ENCODE measurements at regions not wholly inside any gene's neighbourhood (a gene's known extent, or its start where the extent isn't known, plus 50 kb on each side); places are given as distances from the start of the nearest gene placed in this dataset.

GRCh38 chr18:71471963-71472725, 1072.0 kb downstream of the CBLN2 start:
- Histone ChIP-seq H3K27ac (ENCODE audit: low read depth, low read length) (no peak overlapping the region), H3K27me3 (ENCODE audit: control insufficient read depth, insufficient read depth, low read length) (no peaks in the 10 kb centered on the region), H3K36me3 (ENCODE audit: control insufficient read depth, insufficient read depth, low read length) (no peaks in the 10 kb centered on the region), H3K4me3 (ENCODE audit: low read length) (no peak overlapping the region), H3K9ac (ENCODE audit: low read length) (no peak overlapping the region), H3K4me1 (ENCODE audit: control insufficient read depth, insufficient read depth, low read length) (no peaks in the 10 kb centered on the region)

DNA sequence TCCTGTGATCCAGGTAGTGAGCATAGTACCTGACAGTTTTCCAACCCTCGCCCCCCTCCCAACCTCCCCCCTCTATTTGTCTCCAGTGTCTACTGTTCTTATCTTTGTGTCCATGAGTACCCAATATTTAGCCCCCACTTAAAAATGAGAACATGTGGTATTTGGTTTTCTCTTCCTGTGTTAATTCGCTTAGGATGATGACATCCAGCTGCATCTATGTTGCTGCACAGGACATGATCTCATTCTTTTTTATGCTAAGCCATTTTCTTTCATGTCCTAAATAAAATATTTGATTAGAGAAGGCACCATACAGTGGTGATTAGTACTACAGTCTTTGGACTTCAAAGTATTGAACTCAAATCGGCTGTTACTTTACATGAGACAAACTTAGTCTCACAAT, 1087.9 kb downstream of the CBLN2 start:
- no peaks in the 10 kb centered on the region for H3K4me1 ChIP-seq (ENCODE audit: control insufficient read depth, insufficient read depth, low read length)
- no peak overlapping the region for H3K4me3 ChIP-seq (ENCODE audit: low read length)
- no peak overlapping the region for H3K27ac ChIP-seq (ENCODE audit: low read depth, low read length)
- no peak overlapping the region for H3K9ac ChIP-seq (ENCODE audit: low read length)
- no peaks in the 10 kb centered on the region for H3K36me3 ChIP-seq (ENCODE audit: control insufficient read depth, insufficient read depth, low read length)
- no peaks in the 10 kb centered on the region for H3K27me3 ChIP-seq (ENCODE audit: control insufficient read depth, insufficient read depth, low read length)

- H3K36me3 ChIP-seq (ENCODE audit: control insufficient read depth, insufficient read depth, low read length), result no peaks in the 10 kb centered on the region
- H3K27me3 ChIP-seq (ENCODE audit: control insufficient read depth, insufficient read depth, low read length), result no peaks in the 10 kb centered on the region
- H3K9ac ChIP-seq (ENCODE audit: low read length), result no peak overlapping the region
- H3K4me1 ChIP-seq (ENCODE audit: control insufficient read depth, insufficient read depth, low read length), result no peaks in the 10 kb centered on the region
- no peak overlapping the region for H3K4me3 ChIP-seq (ENCODE audit: low read length)
- H3K27ac ChIP-seq (ENCODE audit: low read depth, low read length), result no peak overlapping the region
Measured at GRCh38 chr18:71450257-71450656, 1093.9 kb downstream of the CBLN2 start.

DNA sequence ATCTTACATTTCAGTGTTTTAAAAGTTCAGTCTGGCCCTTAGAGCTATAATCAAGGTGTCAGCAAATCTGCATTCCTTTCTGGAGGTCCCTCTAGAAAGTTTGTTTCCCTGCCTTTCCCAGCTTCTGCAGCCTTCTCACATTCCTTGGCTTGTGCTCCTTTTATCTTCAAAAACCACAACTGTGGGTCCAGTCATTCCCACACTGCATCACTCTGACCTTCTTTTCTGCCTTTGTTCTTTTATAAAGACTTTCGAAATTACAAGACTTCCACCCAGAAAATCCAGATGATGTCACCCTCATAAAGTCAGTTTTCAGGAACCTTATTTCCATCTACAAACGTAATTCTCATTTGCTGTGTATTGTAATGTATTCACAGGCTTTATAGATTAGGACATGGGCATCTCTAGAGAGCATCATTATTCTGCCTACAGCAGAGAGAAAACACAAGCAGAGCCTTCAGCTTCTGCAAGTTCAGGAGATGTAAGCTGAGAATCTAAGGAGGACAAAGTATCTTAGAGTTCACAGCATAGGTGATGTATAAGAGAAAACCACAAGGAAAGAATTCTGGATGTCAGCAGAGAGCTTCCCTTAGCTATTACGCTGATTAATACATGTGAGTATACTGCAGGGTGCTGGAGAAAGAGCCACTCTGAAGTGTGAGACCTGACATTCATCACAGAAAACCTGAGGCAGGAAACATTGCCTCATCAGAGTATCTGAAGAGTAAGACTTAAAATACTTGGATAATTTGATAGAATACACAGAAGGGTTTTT, 1100.2 kb downstream of the CBLN2 start:
- Histone ChIP-seq H3K36me3 (ENCODE audit: control insufficient read depth, insufficient read depth, low read length) (no peaks in the 10 kb centered on the region), H3K9ac (ENCODE audit: low read length) (no peak overlapping the region), H3K27me3 (ENCODE audit: control insufficient read depth, insufficient read depth, low read length) (no peaks in the 10 kb centered on the region), H3K27ac (ENCODE audit: low read depth, low read length) (no peak overlapping the region), H3K4me1 (ENCODE audit: control insufficient read depth, insufficient read depth, low read length) (no peaks in the 10 kb centered on the region), H3K4me3 (ENCODE audit: low read length) (no peak overlapping the region)

DNA sequence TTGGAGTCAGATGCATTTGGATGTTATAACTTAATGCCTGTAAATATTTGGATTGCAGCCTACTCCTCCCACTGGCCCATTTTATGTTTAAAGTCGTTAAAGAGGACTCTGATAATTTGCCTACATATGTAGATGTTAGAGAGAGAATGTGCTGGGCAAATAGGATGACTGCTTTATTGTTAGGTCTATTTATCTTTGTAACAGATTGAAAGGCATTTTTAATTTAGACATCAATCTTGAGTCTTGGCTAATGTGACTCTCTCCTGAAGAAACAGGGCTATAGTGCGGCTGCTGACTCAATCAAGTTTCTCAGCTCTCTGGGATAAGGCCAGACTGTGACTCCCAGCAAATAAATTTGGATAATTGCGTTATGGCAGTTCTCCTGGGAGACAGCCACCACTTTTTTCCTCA, 1101.4 kb downstream of the CBLN2 start:
- Histone ChIP-seq H3K27me3 (ENCODE audit: control insufficient read depth, insufficient read depth, low read length) (no peaks in the 10 kb centered on the region), H3K4me1 (ENCODE audit: control insufficient read depth, insufficient read depth, low read length) (no peaks in the 10 kb centered on the region), H3K36me3 (ENCODE audit: control insufficient read depth, insufficient read depth, low read length) (no peaks in the 10 kb centered on the region), H3K9ac (ENCODE audit: low read length) (no peak overlapping the region), H3K27ac (ENCODE audit: low read depth, low read length) (no peak overlapping the region), H3K4me3 (ENCODE audit: low read length) (no peak overlapping the region)

GRCh38 chr18:71441156-71441555, 1103.0 kb downstream of the CBLN2 start:
- Histone ChIP-seq H3K4me3 (ENCODE audit: low read length) (no peak overlapping the region), H3K27me3 (ENCODE audit: control insufficient read depth, insufficient read depth, low read length) (no peaks in the 10 kb centered on the region), H3K9ac (ENCODE audit: low read length) (no peak overlapping the region), H3K4me1 (ENCODE audit: control insufficient read depth, insufficient read depth, low read length) (no peaks in the 10 kb centered on the region), H3K36me3 (ENCODE audit: control insufficient read depth, insufficient read depth, low read length) (no peaks in the 10 kb centered on the region), H3K27ac (ENCODE audit: low read depth, low read length) (no peak overlapping the region)

DNA sequence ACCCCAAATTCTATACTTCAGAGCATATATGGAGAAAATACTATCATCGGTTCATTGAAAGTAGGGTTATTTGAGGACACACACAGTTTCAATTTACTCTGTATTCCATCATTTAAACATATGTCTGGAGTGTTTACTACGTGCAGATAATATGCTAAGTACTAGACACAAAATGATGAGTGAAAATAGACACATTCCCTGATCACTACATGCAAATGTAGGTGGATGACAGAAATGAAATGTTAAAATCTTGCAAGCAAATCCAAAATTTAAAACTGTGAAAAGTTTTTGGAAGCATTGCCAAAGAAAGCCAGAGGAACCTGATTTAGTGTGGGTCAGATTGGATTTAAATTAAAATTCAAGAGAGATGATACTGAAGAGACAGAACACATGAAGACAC, 1106.6 kb downstream of the CBLN2 start:
- Histone ChIP-seq H3K4me3 (ENCODE audit: low read length) (no peak overlapping the region), H3K27ac (ENCODE audit: low read depth, low read length) (no peak overlapping the region), H3K9ac (ENCODE audit: low read length) (no peak overlapping the region), H3K4me1 (ENCODE audit: control insufficient read depth, insufficient read depth, low read length) (no peaks in the 10 kb centered on the region), H3K36me3 (ENCODE audit: control insufficient read depth, insufficient read depth, low read length) (no peaks in the 10 kb centered on the region), H3K27me3 (ENCODE audit: control insufficient read depth, insufficient read depth, low read length) (no peaks in the 10 kb centered on the region)

DNA sequence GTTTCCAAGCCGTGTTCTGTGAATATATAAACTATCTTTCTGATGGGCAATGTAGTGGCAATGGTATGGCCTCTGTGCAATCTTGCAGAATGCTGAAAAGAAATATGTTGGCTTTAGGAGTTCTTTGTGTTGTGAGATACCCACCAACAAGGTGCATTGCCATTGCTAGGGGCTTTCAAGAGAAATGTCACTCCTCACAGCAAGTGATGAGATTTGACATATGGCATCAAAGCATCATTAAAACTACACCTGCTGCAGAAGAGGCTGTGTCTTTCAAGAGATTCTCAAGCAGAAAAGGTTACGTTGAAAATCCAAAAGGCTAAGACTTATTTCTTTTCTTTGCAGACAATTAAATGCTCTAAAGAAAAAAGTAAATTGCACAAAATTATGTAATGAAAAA, 1110.8 kb downstream of the CBLN2 start:
- Histone ChIP-seq H3K4me1 (ENCODE audit: control insufficient read depth, insufficient read depth, low read length) (no peaks in the 10 kb centered on the region), H3K36me3 (ENCODE audit: control insufficient read depth, insufficient read depth, low read length) (no peaks in the 10 kb centered on the region), H3K27me3 (ENCODE audit: control insufficient read depth, insufficient read depth, low read length) (no peaks in the 10 kb centered on the region), H3K9ac (ENCODE audit: low read length) (no peak overlapping the region), H3K27ac (ENCODE audit: low read depth, low read length) (no peak overlapping the region), H3K4me3 (ENCODE audit: low read length) (no peak overlapping the region)

DNA sequence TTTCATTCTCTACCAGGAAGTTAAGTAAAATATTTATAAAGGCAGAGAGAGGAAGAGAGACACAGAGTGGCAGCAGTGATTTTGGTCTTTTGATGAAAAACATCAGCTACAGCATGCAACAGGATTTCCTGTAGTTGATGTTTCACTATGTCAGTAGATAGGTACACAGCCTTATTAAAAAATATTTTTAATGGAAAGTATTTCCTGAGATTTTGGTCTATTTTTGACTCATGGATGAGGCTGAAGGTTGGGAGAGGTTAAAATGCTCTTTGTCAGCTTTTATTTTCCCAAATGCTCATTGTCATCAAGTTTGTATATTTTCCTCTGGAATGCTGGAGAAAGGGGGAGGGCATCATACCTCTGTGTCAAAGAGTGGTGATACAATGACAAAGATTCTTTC, 1112.5 kb downstream of the CBLN2 start:
- no peak overlapping the region for H3K9ac ChIP-seq (ENCODE audit: low read length)
- H3K36me3 ChIP-seq (ENCODE audit: control insufficient read depth, insufficient read depth, low read length), result no peaks in the 10 kb centered on the region
- no peak overlapping the region for H3K27ac ChIP-seq (ENCODE audit: low read depth, low read length)
- no peaks in the 10 kb centered on the region for H3K27me3 ChIP-seq (ENCODE audit: control insufficient read depth, insufficient read depth, low read length)
- H3K4me3 ChIP-seq (ENCODE audit: low read length), result no peak overlapping the region
- H3K4me1 ChIP-seq (ENCODE audit: control insufficient read depth, insufficient read depth, low read length), result no peaks in the 10 kb centered on the region

DNA sequence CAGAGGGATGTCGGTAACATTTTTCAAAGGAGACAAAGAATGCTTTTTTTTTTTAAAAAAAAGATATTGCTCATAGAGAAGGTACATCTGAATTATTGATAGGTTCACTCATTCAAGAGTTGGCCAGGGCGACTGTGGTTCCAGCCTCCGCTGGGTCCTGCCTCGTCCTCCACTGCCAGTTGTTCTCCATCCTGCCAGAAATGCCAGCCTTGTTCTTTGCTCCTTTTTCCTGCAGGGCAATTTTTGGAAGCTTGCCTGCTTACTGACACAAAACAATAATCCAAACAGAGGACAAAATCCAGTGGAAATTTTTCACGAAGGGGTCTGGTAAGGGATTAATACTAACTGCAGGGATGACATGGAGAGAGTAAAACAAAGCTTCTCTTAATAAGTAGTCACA, 1113.0 kb downstream of the CBLN2 start:
- no peak overlapping the region for H3K27ac ChIP-seq (ENCODE audit: low read depth, low read length)
- H3K36me3 ChIP-seq (ENCODE audit: control insufficient read depth, insufficient read depth, low read length), result no peaks in the 10 kb centered on the region
- H3K9ac ChIP-seq (ENCODE audit: low read length), result no peak overlapping the region
- H3K4me1 ChIP-seq (ENCODE audit: control insufficient read depth, insufficient read depth, low read length), result no peaks in the 10 kb centered on the region
- no peaks in the 10 kb centered on the region for H3K27me3 ChIP-seq (ENCODE audit: control insufficient read depth, insufficient read depth, low read length)
- no peak overlapping the region for H3K4me3 ChIP-seq (ENCODE audit: low read length)

GRCh38 chr18:71426441-71426840, 1117.7 kb downstream of the CBLN2 start:
- Histone ChIP-seq H3K9ac (ENCODE audit: low read length) (no peak overlapping the region), H3K27me3 (ENCODE audit: control insufficient read depth, insufficient read depth, low read length) (no peaks in the 10 kb centered on the region), H3K4me1 (ENCODE audit: control insufficient read depth, insufficient read depth, low read length) (no peaks in the 10 kb centered on the region), H3K4me3 (ENCODE audit: low read length) (no peak overlapping the region), H3K36me3 (ENCODE audit: control insufficient read depth, insufficient read depth, low read length) (no peaks in the 10 kb centered on the region), H3K27ac (ENCODE audit: low read depth, low read length) (no peak overlapping the region)

DNA sequence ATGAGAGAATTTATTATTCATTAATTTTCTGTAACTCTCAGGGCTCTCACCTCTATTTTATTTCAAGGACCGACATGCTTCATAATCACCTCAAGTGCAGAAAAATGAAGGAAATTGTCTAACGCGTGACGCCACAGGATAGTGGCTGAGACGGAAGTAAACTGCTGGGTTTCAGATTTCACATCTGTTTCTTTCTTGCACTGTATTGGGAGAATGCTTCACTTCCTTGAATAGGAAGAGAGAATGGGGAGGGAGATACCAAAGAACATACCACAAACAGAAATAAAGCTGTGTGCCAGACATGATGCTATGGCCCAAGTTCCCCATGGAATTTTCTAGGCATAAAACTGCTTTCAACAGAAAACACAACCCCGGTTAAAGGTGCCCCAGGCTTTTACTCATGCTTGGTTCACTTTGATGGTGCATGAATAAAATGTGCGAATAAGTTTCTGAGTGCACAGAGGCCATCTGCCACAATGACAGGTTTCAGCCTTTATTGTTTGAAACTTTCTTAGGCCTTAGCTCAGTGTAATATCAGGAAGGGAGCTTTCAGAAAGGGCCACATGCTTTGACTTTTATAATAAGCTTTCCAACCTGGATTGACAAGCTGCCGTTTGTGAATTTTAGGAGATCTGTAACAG, 1116.4 kb downstream of the SOCS6 start:
- H3K36me3 ChIP-seq (ENCODE audit: control insufficient read depth, insufficient read depth, low read length), result no peaks in the 10 kb centered on the region
- H3K4me1 ChIP-seq (ENCODE audit: control insufficient read depth, insufficient read depth, low read length), result no peaks in the 10 kb centered on the region
- no peak overlapping the region for H3K9ac ChIP-seq (ENCODE audit: low read length)
- H3K27ac ChIP-seq (ENCODE audit: low read depth, low read length), result no peak overlapping the region
- no peaks in the 10 kb centered on the region for H3K27me3 ChIP-seq (ENCODE audit: control insufficient read depth, insufficient read depth, low read length)
- H3K4me3 ChIP-seq (ENCODE audit: low read length), result no peak overlapping the region
